ENCODE measurements at regions not wholly inside any gene's neighbourhood (a gene's known extent, or its start where the extent isn't known, plus 50 kb on each side); places are given as distances from the start of the nearest gene placed in this dataset.
"Not testable (repeated sequence)": the region's sequence is repeated elsewhere in the genome, so short reads cannot be mapped to it uniquely, and the experiment has no call there.

DNA sequence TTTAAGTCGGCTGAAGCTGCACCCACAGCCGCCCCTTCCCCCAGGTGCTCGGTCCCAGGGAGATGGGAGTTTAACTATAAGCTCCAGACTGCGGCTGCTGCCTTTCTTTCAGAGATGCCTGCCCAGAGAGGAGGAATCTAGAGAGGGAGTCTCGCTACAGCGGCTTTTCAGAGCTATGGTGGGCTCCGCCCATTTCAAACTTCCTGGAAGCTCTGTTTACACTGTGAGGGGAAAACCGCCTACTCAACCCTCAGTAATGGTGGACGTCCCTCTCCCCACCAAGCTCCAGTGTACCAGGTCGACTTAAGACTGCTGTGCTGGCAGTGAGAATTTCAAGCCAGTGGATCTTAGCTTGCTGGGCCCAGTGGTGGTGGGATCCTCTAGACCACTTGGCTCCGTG, 135.4 kb downstream of the CXCL12 start:
- Histone ChIP-seq H3K36me3 (no peaks in the 10 kb centered on the region), H3K4me3 (ENCODE audit: low read depth in 1 of 2, low read length in 1 of 2) (no peak overlapping the region), H3K4me1 (ENCODE audit: control insufficient read depth in 1 of 2, insufficient read depth in 1 of 2, low read depth in 1 of 2, low read length in 1 of 2) (no peaks in the 10 kb centered on the region), H3K27ac (no peak overlapping the region), H3K27me3 (no peaks in the 10 kb centered on the region), H3K9me3 (no peaks in the 10 kb centered on the region)
- TF ChIP-seq CTCF (IDR thresholded peaks at IDR 0.05) = no peak

- not testable (repeated sequence) for H3K36me3 ChIP-seq; H3K9me3 ChIP-seq; H3K4me3 ChIP-seq (ENCODE audit: low read depth in 1 of 2, low read length in 1 of 2); H3K27ac ChIP-seq; H3K4me1 ChIP-seq (ENCODE audit: control insufficient read depth in 1 of 2, insufficient read depth in 1 of 2, low read depth in 1 of 2, low read length in 1 of 2); H3K27me3 ChIP-seq
Measured at GRCh38 chr10:44246700-44247099, 138.2 kb downstream of the CXCL12 start.

- not testable (repeated sequence) for H3K4me1 ChIP-seq (ENCODE audit: control insufficient read depth in 1 of 2, insufficient read depth in 1 of 2, low read depth in 1 of 2, low read length in 1 of 2); H3K4me3 ChIP-seq (ENCODE audit: low read depth in 1 of 2, low read length in 1 of 2); H3K9me3 ChIP-seq; H3K27me3 ChIP-seq; H3K36me3 ChIP-seq; H3K27ac ChIP-seq
Measured at GRCh38 chr10:44246287-44246686, 138.6 kb downstream of the CXCL12 start.

GRCh38 chr10:44245601-44245938, 139.3 kb downstream of the CXCL12 start:
- Histone ChIP-seq H3K9me3 (no peaks in the 10 kb centered on the region), H3K4me3 (ENCODE audit: low read depth in 1 of 2, low read length in 1 of 2) (no peak overlapping the region), H3K27me3 (no peaks in the 10 kb centered on the region), H3K36me3 (no peaks in the 10 kb centered on the region), H3K27ac (no peak overlapping the region), H3K4me1 (ENCODE audit: control insufficient read depth in 1 of 2, insufficient read depth in 1 of 2, low read depth in 1 of 2, low read length in 1 of 2) (no peaks in the 10 kb centered on the region)
- no peak for TF ChIP-seq CTCF (IDR thresholded peaks at IDR 0.05)

DNA sequence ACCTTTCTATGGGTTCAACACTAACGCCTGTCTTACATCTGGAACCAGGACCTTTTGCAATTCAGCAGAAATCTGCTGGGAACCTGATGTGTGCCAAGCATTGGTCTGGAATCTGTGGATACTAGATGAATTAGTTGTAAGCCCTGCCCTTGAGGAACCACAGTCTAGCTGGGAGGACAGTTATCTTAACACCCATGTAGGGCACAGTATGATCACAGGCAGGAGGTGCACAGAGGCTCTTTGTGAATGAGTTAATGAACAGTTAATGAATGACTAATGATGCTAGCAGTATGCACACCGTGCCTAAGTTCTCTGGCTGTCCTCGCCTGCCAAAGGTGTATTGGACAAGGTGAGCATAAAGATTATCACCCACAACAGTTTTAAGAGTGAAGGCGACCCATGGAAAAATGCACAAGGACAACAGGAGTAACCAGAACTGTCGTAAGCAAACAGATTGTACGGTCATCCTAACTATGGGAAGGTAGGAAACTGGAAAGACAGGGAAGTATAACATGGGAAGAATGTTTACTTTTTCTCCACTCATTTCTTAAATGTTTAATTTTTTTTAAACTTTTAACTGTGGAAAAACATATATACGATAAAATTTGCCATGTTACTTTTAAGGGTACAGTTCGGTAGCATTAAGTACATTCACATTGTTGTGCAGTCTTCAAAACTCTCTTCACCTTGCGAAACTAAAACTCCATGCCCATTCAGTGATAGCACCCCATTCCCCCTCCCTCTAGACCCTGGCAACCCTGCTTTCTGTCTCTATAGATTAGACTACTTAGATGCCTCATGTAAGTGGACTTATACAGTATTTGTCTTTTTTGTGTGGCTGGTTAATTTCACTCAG, 139.9 kb downstream of the CXCL12 start:
- no peak overlapping the region for H3K27ac ChIP-seq
- no peaks in the 10 kb centered on the region for H3K27me3 ChIP-seq
- no peaks in the 10 kb centered on the region for H3K4me1 ChIP-seq (ENCODE audit: control insufficient read depth in 1 of 2, insufficient read depth in 1 of 2, low read depth in 1 of 2, low read length in 1 of 2)
- no peak overlapping the region for H3K4me3 ChIP-seq (ENCODE audit: low read depth in 1 of 2, low read length in 1 of 2)
- TF ChIP-seq CTCF (IDR thresholded peaks at IDR 0.05) = no peak
- no peaks in the 10 kb centered on the region for H3K9me3 ChIP-seq
- H3K36me3 ChIP-seq = no peaks in the 10 kb centered on the region

GRCh38 chr10:44243851-44244510, 140.9 kb downstream of the CXCL12 start:
- no peak overlapping the region for H3K27ac ChIP-seq
- no peak overlapping the region for H3K4me3 ChIP-seq (ENCODE audit: low read depth in 1 of 2, low read length in 1 of 2)
- TF ChIP-seq CTCF (IDR thresholded peaks at IDR 0.05) = no peak
- no peaks in the 10 kb centered on the region for H3K27me3 ChIP-seq
- H3K9me3 ChIP-seq = no peaks in the 10 kb centered on the region
- H3K4me1 ChIP-seq (ENCODE audit: control insufficient read depth in 1 of 2, insufficient read depth in 1 of 2, low read depth in 1 of 2, low read length in 1 of 2) = no peaks in the 10 kb centered on the region
- H3K36me3 ChIP-seq = no peaks in the 10 kb centered on the region
